HG02798 (cell line): ENCODE measurements at regions not wholly inside any gene's neighbourhood (a gene's known extent, or its start where the extent isn't known, plus 50 kb on each side); places are given as distances from the start of the nearest gene placed in this dataset.
A peak's percentile ranks its signal among the peaks of the same experiment; 100 is the strongest.
"Not testable (repeated sequence)": the region's sequence is repeated elsewhere in the genome, so short reads cannot be mapped to it uniquely, and the experiment has no call there.

ENCODE experiments used
- ATAC-seq: cut with Tn5 transposase; IDR thresholded peaks from one replicate; pipeline ENCODE4 v1.9.1; 2021; ENCODE audit warnings: mild to moderate bottlenecking; ENCODE audit not compliant: unreplicated experiment, poor library complexity

DNA sequence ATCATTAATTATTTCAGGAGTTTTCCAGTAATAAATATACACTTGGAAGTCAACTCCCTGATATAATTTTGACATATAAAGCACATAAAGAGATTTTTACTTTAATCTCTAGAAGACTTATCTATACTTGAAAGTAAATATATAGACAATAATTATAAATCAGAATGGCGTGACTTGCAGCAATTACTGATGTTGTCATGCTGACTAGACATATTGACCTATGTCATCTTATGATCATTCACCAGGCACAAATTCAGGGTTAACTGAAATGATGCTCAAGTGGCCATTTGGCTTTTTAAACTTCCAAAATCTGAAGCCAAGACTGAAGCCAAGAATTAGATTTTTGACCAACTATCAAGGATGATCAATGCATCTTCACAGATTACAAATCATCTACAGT lies 192.2 kb downstream of the MCHR2 start:
- no peak for ATAC-seq

DNA sequence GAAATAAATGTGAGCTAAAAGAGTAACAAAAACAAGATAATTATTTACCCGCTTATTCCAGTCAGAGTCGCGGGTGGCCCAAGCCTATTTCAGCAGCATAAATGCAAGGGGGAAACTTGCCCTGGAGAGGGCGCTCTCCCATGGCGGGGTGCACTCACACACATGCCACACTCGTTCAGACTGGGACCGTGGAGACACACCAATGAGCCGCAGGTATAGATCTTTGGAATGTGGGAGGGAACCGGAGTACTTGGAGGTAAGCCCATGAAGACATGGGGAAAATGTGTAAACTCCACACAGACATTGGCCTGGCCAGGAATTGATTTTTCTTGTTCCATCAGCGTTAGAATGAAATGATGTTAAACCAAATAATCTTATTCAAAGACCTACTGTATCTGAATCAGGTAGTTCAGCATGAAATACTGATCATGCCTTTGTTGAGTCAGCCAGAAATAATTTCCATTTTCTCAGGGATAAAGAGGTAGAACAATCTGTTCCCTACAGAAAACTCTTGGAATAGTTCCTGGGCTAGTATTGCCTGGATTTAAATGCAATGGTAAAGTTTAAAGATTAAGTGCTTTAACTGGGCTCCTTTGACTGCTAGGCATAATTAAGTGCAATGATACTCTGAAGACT lies 191.5 kb downstream of the MCHR2 start:
- no peak for ATAC-seq

DNA sequence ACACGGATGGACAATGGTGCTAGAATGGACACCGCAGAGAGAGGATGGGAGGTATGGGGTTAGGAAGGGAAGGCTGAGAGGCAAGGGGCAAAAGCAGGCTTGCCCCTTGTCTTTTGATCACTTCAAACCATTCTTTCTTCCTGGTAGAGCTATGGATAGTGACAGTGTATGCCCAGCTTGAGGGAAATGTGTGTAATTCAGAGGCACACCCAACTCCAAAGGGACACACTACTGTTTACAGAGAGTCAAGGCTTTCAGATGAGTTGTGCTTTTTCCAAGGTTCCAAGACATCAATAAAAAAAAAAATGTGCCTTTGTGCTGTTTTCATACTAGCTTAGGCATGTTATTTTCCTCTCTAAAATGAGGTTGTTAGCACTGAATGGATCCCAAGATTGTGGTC lies 185.0 kb downstream of the MCHR2 start:
- no peak for ATAC-seq

DNA sequence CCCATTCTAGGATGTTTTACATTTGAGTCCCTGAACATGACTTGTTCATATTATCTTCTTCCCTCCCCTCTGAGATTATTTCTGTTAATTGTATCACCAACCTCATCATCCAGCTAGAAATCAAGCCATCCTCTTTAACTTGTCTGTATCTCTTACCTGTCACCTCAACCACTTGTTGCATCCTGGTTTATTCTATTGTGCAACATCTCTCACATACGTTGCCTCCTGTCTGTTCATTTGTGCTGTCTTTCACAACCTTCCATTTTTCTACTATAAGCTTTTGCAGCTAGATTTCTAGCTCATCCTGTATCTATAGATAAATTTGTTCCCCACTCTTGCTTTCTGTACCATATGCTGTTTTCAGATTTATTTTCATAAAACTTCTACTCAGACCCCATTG lies 183.7 kb downstream of the MCHR2 start:
- ATAC-seq = no peak

DNA sequence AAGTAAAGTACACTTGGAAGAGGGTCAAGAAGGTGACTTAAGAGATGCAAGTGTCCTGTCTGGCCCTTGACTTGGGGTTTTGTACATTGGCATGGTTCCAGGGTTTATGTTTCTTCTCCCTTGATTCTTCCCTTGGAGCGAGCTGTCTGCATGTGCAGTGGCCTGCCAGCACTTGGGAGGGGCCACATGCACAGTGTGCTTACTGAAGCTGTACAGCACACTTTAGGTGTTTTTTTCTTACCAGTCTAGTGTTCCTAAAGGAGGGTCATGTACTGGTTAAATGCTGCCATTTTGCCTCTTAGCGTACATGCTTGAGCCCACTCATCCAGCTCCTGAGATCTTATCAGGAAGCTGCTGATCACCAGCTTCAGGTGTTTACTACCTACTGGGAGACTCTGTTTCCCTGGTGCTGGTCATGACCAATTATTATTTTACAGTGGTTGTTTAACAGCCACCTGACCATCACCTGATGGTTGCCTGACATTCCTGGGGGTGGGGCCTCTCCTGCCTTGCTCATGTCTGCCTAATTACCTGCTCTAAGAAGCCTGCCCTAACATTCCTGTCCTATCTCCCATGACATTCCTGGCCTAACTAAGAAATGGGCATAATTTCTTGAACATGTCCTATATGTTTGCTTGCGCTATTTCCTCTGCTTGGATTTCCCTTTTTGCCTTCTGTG lies 182.9 kb downstream of the MCHR2 start:
- no peak for ATAC-seq

DNA sequence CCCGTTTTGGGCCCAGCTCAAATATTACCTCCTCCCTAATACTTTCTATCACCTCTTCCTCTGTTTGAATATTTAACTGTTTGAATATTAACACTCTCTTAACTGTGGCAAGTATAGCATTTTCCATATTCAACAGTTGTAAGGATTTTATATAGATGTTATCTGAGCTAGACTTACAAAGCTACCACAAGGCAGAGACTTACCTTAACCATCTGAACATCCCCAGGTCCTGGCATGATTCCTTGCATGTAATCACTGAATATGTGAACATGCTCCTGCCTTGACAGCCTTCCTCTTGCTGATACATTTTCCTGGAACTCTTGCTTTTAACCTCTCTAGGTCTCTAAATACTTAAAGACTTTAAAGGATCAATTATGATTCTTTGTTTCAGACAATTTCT lies 182.4 kb downstream of the MCHR2 start:
- ATAC-seq = no peak

DNA sequence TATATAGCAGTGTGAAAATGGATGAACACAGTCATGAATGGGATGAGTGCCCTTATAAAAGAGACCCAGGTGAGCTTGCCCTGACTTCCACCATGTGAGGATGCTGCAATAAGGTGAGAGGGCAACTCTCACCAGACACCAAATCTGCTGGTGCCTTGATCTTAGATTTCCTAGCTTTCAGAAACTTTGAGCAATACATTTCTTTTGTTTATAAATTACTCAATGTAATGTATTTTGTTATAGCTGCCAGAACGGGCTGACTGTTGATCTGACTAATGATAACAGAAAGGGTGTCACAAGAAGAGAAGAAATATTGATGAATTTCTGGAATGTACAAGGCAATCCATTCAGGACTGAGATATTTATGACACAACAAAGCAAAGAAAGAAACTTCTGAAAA lies 180.5 kb downstream of the MCHR2 start:
- ATAC-seq = no peak

DNA sequence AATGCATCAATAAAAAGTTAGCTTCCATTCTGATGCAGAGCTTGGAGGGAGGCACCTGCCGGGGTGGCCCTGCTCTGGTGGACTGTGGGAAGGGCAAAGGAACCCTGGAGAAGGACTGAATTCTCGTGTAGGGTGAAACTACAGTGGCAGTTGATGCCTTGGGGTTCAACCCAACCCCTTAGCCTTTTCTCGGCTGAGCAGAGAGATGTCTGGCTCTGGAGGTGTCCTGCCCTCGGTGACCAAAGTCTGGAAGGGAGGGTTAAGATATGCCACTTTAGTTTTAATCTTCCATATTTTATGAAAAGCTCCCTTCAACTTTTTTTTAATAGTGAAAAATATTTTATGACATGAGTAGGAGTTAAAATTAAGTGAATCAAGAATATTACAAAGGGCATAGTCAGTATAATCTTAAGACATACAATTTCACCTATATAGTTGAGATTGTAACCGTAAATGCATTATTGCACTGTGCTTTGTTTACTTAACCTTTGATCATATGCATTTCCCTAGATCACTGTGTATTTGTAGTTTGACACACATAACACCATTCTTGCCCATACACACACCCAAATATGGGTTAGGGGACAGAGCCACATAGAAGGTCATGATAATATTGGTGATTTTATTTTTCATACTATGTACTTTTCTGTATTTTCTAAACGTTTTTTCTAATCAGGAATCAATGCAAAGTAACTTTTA lies 179.6 kb downstream of the MCHR2 start:
- ATAC-seq = no peak

DNA sequence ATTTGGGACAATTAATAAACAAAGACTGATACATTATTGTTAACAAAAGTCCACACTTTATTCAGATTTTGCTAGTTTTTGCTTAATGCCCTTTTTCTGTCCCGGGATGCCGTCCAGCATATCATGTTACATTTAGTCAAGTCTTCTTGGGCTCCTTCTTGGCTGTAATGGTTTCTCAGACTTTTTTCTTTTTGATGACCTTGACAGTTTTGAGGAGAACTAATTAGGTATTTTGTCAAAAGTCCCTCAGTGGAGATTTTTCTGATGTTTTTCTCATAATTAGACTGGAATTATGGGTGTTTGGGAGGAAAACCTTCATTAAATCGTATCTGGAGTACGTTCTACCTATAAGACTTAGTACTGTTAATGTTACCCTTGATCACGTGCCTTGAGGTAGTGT lies 177.2 kb downstream of the MCHR2 start:
- ATAC-seq = no peak

DNA sequence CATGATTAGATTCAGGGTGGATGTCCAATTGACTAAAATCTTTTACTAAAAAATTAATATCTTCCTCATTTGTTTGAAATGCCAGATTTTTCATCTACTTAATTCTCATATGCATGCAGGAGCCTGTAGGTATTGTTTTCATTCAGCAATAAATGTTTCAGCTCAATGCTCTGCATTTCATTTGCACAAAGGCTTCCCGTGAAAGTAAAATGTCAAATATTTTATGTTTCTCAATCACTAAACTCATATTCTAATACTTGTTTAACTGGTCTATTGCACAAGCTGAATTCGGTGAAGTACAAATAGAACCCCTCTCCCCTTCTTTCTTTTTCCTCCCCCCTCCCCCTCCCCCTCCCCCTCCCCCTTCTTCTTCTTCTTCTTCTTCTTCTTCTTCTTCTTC lies 175.9 kb downstream of the MCHR2 start:
- ATAC-seq = no peak

DNA sequence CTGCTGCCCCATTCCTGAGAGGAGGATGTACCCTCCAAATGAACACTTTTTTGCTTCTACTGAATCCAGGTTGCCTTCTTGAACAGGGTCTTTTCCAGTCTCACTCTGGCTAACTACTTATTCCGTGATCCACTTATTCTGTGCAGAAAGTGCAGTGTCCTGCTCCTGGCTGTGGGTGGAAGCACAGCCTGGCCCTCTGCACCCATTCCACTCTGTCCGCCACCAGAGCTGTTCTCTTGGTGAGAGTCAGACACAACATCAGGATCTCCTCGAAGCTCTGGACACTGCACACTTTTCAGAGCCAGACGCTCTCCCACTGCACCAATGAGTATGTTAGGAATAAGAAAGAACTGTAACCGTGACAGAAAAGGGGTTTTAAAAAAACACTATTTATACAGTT lies 174.2 kb downstream of the MCHR2 start:
- ATAC-seq = no peak

DNA sequence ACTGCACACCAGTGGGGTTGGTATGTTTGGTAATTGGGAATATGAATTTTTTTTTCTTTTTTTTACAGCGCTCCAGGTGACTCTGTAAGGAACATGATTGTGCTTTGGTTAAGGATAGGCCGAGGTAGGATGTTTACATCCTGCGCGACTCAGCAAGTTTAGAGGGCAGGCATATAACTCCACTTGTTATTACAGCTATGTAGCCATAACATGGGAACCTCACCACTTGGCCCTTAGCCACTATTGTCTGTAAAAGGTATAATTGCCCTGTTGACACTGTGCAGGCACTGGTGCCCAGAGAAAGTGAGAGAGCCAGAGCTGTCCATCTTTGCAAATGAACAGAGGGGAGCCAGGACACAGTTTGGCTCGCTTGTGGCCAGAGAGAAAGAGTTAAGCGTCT lies 172.9 kb downstream of the MCHR2 start:
- ATAC-seq = no peak

DNA sequence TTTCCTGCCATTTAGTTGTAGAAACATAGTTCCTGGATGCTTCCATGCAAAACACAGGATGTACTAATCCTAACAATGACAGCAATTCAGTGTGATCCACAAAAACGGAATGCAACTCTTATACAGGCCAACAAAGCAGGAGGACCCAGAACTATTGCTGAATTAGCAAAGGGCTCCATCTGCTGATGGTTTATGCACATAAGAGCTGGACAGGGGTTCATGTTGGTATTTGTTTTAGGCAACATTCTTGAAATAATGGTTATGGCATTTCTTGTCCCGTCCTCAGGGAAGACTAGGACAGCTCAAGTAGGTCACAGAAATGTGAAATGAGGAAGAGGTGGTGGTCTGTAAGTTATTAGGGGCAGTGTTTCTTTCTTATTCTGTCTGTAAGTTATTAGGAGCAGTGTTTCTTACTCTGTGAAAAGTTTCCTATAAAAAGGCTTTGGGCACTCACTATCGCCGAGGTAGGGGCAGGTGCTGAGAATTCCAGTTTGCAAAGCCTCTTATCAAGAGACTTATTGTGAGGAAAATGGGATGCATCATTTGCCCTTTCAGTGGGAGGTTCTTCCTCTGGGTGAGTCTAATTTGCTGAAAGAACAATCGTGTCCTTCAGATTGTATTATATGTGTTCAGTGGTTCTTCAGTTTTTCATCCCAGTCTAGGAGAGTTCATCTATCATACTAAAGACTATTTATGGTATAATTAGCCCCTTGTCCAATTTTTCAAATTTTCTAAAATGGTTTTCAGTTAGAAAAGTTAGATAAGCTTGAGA lies 171.1 kb downstream of the MCHR2 start:
- ATAC-seq = peak; percentile 66

DNA sequence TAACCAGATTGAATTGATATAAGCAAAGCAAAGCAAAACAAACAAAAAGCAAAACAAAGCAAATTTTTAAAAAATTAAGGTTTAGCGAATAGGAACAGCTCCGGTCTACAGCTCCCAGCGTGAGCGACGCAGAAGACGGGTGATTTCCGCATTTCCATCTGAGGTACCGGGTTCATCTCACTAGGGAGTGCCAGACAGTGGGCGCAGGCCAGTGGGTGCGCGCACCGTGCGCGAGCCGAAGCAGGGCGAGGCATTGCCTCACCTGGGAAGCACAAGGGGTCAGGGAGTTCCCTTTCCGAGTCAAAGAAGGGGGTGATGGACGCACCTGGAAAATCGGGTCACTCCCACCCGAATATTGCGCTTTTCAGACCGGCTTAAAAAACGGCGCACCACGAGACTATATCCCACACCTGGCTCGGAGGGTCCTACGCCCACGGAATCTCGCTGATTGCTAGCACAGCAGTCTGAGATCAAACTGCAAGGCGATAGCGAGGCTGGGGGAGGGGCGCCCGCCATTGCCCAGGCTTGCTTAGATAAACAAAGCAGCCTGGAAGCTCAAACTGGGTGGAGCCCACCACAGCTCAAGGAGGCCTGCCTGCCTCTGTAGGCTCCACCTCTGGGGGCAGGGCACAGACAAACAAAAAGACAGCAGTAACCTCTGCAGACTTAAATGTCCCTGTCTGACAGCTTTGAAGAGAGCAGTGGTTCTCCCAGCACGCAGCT lies 170.3 kb downstream of the MCHR2 start:
- not testable (repeated sequence) for ATAC-seq

DNA sequence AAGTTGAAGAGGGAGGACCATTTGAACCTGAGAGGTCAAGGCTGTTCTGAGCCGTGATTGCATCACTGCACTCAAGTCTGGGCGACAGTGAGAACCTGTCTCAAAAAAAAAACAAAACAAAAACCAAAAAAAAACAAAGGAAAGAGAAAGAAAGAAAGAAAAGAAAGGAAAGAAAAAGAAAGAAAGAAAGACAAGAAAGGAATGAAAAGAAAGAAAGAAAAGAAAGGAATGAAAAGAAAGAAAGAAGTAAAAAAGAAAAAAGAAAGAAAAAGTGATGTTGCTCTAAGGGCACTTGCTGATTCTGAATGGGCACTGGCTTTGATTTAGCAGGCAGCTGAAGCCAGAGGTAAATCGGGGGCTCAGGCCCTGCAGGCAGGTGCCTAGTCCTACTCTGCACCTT lies 161.0 kb downstream of the MCHR2 start:
- ATAC-seq = no peak

DNA sequence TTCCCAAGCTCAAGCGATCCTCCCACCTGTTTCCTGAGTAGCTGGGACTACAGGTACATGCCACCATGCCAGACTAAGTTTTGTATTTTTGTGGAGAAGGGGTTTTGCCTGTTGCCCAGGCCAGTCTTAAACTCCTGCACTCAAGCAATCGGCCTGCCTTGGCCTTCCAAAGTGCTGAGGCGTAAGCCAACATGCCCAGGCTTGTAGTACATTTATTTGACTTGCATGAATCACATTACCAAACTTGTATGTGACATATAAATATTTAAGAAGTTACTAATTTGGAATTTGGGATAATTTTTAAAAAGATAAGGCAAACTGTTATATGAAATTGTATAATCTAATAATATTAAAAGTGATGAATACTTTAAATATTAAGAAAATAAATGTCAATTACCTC lies 157.6 kb downstream of the MCHR2 start:
- ATAC-seq = no peak

DNA sequence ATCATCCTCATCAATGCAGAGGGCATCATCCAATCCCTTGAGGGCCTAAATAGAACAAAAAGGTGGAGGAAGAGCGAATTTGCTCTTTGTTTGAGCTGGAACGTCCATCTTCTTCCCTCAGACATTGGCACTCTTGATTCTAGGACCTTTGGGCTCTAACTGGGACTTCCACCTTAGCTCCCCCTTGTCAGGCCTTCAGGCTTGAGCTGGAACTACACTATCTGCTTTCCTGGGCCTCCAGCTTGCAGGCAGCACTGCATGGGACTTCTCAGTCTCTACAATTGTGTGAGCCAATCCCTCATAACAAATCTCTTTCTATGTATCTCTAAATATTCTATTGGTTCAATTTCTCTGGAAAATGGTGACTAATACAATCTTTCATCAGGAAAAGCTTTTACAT lies 155.4 kb downstream of the MCHR2 start:
- no peak for ATAC-seq

DNA sequence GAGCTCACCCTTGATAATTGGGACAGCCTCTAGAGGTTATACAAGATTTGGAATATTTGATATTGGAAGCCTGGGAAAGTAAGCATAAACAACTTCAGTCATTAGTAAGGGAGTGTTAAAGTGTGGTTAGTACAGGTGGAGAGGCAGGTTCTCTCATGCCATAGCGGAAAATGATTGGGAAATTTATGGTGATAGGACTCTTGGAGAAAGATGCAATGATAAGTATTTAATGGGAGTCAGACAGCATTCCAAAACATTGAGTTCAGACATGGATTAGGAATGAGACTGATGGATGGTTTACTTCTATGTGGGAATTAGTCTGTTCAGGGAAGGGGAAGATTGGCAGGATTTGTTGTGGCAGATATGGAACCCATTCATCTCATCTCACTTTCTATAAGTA lies 152.7 kb downstream of the MCHR2 start:
- no peak for ATAC-seq

DNA sequence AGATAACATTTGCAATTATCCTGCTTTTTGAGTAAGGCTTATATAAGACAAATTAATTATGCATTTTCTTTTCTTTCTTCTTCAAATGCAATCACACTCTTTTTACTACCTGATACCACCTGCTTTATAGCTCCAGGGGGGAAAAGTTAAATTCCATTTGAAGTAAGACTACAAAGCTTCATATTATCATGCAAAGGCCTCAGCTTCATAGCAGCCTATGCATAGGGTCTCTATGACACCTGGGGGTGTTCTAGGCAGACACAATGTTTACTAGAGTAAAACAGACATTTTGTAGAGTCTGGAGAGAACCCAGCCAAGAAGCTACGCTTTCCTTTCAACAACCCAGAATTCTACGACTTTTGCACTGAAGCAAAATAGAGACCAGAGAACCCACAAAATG lies 148.0 kb downstream of the MCHR2 start:
- no peak for ATAC-seq

DNA sequence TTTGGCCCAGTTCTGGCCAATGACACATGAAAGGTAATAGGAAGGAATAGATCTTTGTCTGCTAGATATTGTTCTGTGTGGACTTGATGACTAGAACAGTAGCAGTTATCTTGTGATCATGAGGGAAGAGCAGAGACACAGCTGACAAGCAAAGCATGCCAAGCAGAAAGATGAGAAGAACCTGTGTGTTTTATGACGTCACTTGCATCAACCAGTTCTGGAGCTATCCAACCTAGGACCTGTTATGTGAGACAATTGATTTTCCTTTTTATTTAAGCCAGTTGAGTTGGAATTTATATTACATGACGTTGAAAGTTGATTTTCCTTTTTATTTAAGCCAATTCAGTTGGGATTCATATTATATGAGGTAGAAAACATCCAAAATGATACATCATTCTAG lies 143.2 kb downstream of the MCHR2 start:
- ATAC-seq = no peak
